ENCODE measurements at regions not wholly inside any gene's neighbourhood (a gene's known extent, or its start where the extent isn't known, plus 50 kb on each side); places are given as distances from the start of the nearest gene placed in this dataset.
"Not testable (repeated sequence)": the region's sequence is repeated elsewhere in the genome, so short reads cannot be mapped to it uniquely, and the experiment has no call there.

GRCh38 chr5:57002959-57003485 is 51.1 kb upstream of the MIER3 start:
- DNase-seq = no peak

GRCh38 chr5:57003566-57003965 is 51.6 kb upstream of the MIER3 start:
- DNase-seq = not testable (repeated sequence)

- no peak for DNase-seq
These were observed 52.9 kb upstream of the MIER3 start for GRCh38 chr5:57004800-57005199.

GRCh38 chr5:57007344-57007743 is 55.4 kb upstream of the MIER3 start:
- no peak for DNase-seq

GRCh38 chr5:57009811-57010210 is 57.9 kb upstream of the MIER3 start:
- no peak for DNase-seq

- no peak for DNase-seq
These were observed 58.9 kb upstream of the MIER3 start for GRCh38 chr5:57010786-57011185.

- DNase-seq = no peak
These were observed 60.6 kb upstream of the MIER3 start for GRCh38 chr5:57012511-57012910.

DNA sequence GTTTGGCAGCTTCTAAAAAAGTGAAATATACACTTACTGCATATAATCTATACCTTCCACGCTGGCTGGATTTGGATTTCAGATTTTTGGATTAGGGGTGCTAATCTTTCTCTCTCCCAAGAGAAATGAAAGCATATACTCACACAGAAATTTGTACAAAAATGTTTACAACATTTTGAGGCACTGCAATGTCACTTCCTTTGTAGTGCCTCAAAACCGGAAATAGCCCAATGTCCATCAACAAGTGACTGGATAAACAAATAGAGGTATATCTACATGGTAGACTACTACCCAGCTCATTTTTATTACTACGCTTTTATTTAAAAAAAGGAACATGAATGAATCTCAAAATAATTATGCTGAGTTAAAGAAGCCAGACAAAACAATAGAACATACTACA is 74.0 kb upstream of the MIER3 start:
- DNase-seq = no peak

GRCh38 chr5:57028161-57028560 is 76.2 kb upstream of the MIER3 start:
- DNase-seq = no peak

DNA sequence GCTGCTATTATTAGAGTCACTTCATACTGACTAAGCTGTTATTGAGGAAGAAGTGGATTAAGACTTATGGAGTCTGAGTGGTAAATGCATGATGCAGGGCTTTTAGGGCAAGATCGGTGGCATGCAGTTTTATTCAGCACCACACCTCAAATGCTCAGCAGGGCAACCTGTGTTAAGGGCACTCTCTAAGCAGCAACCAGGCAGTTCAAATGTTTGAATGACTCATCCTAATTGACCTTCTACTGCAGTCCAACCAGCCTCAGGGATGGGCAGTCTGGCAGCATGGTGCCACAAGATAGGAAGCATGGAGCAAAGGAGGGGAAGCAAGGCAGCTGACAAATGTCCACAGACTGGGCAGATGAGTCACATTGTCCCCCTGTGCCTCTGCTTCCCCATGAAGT is 80.2 kb upstream of the MIER3 start:
- DNase-seq = no peak

DNA sequence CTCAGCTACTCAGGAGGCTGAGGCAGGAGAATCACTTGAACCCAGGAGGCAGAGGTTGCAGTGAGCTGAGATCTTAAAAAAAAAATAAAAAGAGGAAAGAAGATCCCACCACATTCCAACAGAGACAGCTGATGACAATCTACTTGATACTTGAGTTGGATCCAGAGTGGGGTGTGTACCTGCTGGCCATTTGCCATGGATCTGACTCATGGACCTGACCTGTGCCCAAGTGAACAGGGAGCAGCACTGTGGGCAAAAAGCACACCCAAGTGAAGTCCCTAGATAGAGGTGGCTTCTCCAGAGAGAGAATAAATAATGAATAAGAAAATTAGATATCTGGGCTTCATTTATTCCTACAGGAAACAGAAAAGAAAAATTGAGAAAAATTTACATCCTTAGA is 81.2 kb upstream of the MIER3 start:
- DNase-seq = no peak

- DNase-seq = no peak
These were observed 81.6 kb upstream of the MIER3 start for GRCh38 chr5:57033503-57033902.

DNA sequence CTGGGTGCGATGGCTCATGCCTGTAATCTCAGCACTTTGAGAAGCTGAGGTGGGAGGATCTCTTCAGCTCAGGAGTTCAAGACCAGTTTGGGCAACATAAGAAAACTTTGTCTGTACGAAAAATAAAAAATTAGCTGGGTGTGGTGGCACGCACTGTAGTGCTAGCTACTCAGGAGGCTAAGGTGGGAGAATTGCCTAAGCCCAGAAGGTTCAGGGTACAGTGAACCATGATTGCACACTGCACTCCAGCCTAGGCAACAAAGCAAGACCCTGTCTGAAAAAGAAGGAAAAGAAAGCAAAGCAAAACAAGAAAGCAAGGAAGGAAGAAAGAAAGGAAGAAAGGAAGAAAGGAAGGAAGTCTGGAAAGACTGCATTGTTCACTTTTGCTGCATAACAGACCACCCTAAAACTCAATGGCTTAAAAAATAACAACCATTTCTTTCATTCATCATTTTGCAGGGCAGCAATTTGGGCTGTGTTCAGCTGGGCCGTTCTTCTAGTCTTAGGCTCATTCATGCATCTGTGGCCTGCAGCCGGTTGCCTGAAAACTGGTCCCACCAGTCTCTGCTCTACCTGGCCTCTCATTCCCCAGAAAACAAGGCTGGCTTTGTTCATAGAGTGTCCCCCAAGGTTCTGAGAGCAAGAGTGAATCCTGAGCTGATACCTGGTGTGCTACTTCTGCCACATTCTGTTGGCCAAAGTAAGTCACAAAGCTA is 82.4 kb upstream of the MIER3 start:
- DNase-seq = no peak

GRCh38 chr5:57035955-57036354 is 84.0 kb upstream of the MIER3 start:
- no peak for DNase-seq

- no peak for DNase-seq
These were observed 84.8 kb upstream of the MIER3 start for GRCh38 chr5:57036761-57037160.

GRCh38 chr5:57037355-57037754 is 85.4 kb upstream of the MIER3 start:
- no peak for DNase-seq

DNA sequence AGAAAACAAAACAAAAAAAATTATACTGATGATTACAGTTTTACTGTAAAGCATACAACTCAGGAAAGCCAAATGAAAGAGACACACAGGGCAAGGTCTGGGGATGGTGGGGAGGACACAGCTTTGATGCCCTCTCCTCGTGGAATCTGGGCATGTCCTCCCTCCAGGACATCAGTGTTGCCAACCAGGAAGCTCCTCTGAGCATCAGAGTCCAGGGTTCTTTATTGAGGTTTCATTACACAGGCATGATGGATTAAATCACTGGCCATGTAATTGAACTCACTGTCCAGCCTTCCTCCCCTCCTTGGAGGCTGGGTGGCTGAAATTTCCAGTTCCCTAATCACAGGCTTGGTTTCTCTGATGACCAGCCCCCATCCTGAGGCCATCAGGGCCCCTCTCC is 89.6 kb upstream of the MIER3 start:
- DNase-seq = no peak

- DNase-seq = no peak
These were observed 90.6 kb upstream of the MIER3 start for GRCh38 chr5:57042524-57042931.

- DNase-seq = no peak
These were observed 102.2 kb upstream of the MIER3 start for GRCh38 chr5:57054135-57054534.

- DNase-seq = no peak
These were observed 102.7 kb upstream of the MIER3 start for GRCh38 chr5:57054671-57055070.

DNA sequence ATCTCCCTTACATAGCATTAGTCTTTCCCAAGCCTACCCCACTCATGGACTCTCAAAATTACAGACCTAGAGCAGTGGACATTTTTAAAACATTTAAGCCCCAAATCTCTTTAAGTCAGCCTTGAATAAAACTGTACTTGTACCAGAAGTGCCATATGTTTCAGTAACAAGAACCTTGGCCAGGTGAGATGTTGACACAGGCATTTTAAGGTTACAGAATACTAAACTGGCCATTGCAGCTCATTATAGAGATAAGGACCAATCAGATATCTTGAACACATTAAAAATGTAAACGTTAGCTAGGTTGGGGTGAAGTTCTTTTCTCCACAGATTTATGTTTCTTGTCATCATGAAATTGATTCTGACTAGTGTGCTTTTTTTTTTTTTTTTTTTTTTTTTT is 103.8 kb upstream of the MIER3 start:
- no peak for DNase-seq

- no peak for DNase-seq
These were observed 110.1 kb upstream of the GPBP1 start for GRCh38 chr5:57063773-57064172.

DNA sequence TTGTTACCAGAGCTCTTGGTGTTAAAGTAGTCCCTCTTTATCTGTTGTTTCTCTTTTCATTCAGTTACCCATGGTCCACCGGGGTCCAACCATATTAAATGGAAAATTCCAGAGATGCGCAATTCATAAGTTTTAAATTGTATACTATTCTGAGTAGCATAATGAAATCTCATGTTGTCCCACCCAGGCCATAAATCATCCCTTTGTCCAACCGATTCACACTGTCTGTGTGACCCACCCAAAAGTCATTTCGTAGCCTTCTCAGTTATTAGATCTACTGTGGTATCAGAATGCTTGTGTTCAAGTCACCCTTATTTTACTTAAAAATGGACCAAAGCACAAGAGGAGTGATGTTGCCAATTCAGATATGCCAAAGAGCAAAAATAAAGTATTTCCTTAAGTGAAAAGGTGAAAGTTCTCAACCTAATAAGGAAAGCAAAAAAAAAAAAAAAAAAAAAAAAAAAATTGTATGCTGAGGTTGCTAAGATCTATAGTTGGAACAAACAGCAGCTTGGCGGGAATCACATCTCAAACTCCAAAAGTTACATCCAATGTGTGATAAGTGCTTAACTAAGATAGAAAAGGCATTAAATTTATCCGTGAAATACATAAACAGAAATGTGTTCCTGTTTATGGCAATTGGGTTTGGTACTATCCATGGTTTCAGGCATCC is 106.8 kb upstream of the GPBP1 start:
- no peak for DNase-seq

DNA sequence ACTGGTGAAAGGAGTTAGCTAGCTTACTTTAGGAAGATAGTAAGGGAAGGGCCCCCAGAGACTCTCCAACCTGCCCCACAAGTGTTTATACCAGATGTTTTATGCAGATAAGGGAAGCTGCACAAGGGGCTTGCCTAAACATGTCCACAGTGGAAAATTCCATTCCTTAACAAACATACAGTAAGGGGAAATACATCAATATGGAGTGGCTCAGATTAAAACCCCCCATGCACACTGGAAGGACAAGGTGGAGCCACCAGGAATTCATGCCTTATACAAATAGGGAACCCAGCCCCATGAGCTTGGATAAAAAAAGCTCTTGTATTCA is 106.3 kb upstream of the GPBP1 start:
- no peak for DNase-seq

Measured in CD4-positive, alpha-beta T cell treated with Interleukin-21 for 1 hour (primary cell).